HG02884 (cell line): ENCODE measurements at regions not wholly inside any gene's neighbourhood (a gene's known extent, or its start where the extent isn't known, plus 50 kb on each side); places are given as distances from the start of the nearest gene placed in this dataset.

Experiments used
- ATAC-seq: cut with Tn5 transposase; IDR thresholded peaks from one replicate; pipeline ENCODE4 v1.9.1; 2021; ENCODE audit warnings: mild to moderate bottlenecking, moderate library complexity; ENCODE audit not compliant: unreplicated experiment

GRCh38 chr2:220036431-220036830 lies 409.0 kb downstream of the SLC4A3 start:
- ATAC-seq, result no peak

DNA sequence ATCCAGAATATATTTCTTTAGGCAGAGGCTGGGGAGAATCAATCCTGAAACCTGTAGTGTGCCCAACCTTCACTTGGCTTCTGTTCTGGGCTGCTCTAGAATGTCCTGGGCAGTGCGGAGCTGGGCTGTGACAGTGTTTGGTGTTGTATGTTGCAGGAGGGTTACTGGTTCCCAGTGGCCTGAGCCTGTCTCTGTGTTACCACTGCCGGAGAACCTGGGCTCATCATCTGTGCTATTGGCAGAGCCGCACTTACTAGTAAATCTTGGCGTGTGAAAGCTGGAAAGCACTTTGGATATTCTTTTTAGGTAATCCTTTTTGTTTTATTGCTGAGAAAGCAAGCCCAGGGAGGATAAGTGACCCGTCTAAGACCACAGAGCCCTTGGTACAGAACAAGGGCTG lies 412.9 kb downstream of the SLC4A3 start:
- ATAC-seq, result no peak

GRCh38 chr2:220041447-220041846 lies 414.0 kb downstream of the SLC4A3 start:
- no peak for ATAC-seq

- no peak for ATAC-seq
Measured at GRCh38 chr2:220043155-220043989, 415.9 kb downstream of the SLC4A3 start.

- ATAC-seq, result no peak
Measured at GRCh38 chr2:220043990-220044335, 416.5 kb downstream of the SLC4A3 start.

DNA sequence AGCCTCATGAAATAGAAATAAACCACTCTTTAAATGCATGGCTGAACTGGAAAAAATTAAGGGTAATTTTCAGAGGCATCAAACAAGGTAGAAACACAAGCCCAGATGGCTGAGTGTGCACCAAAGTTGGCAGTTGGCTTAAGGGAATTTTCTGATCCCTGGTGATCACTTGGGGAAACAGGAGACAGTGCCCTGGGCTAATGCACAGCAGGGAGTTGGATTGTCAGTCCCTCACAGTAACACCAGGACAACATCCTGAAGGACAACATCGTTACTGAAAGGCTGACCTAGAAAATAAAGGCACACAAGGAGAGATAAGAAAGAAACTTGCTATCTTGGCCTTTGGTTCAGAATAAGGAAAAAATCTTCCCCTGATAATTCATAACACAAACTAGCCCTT lies 417.0 kb downstream of the SLC4A3 start:
- no peak for ATAC-seq

GRCh38 chr2:220046507-220046906 lies 419.1 kb downstream of the SLC4A3 start:
- ATAC-seq, result no peak

- no peak for ATAC-seq
Measured at GRCh38 chr2:220051716-220052115, 424.3 kb downstream of the SLC4A3 start.

DNA sequence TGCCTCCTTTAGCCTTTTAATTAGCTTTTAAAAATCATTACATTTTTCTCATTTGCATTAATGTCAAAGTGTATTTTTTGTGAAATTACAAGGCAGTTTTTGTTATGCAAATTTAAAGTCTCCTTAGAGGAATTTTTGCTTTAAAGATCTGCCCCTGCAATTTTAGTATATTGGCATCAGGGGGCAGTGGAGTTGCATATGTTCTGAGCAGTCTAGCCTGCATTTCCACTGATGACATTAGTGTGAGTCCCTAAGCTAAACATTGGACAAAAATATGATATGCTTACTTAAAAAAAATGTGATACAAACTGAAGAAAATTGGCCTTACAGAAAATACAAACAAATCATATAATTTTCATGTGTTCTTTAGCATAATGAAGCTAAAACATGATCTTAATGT lies 426.5 kb downstream of the SLC4A3 start:
- no peak for ATAC-seq

GRCh38 chr2:220057391-220057790 lies 430.0 kb downstream of the SLC4A3 start:
- ATAC-seq, result no peak

DNA sequence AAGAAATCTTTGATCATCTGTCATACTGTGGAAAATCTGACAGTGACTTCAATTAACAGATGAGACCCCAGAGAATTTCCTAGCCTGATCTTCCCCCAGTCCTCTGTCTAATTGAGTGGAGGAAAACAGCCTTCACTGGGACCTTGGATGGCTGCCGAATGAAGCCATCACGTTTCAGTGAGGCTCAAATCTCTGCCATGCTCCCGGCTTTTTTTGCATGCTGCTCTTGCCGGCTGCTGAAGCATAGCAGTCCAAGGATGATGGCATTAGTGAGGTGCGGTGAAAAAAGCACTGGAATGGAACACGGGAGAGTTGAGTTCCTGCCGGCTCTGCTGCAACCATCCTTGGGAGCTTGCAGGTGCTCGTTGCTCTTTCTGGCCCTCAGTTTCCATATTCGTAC lies 430.5 kb downstream of the SLC4A3 start:
- no peak for ATAC-seq

- no peak for ATAC-seq
Measured at GRCh38 chr2:220064111-220065030, 436.9 kb downstream of the SLC4A3 start.

DNA sequence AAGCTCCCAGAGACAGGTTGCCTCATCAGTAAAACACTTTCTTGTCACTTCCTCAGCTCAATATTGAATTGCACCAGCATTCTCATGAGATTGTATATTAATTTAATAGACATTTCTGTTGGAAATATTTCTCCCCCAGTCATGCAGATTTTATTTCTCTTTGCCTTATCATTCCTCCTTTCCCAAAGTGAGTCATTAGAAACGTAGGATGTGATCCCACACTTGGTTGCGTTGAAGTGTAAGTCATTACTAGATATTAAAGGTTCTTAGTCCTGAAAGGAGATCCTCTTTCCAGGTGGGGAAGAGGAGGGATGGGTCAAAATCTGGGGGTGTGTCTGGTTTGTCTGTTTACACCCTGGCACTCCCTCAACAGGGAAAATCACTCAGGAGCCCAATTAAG lies 438.2 kb downstream of the SLC4A3 start:
- no peak for ATAC-seq

- no peak for ATAC-seq
Measured at GRCh38 chr2:220068846-220069245, 441.4 kb downstream of the SLC4A3 start.

DNA sequence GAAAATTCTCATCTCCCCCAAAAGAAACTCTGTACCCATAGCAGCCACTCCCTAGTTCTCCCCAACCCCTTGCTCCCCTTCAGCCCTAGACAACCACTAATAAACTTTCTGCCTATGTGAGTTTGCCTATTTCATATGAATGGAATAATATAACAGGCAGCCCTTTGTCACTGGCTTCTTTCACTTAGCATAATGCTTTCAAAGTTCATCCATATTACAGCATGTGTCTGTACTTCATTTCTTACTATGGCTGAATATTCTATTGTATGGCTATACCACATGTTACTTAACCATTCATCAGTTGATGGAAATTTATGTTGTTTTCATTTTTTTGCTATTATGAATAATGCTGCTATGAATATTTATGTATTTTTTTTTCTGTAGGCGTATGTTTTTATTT lies 442.9 kb downstream of the SLC4A3 start:
- ATAC-seq, result no peak

DNA sequence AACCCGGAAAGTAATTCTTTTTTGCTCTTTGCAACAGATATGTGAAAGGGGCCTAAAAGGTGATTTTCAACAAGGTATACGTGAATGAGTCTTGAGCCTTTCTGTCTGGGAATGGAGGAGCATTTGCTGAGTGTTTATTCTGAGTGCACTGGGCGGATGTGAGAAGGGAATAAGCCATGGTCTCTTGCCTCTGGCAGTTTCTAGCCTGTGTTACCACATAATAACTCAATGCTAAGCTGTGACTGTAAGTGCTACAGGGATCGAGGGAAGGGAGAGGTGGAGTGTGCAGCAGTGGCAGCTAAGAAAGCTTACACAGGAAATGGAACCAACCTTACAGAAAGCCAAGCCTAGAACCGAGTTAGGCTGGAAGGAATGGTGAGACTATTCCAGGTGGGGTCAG lies 444.3 kb downstream of the SLC4A3 start:
- no peak for ATAC-seq

DNA sequence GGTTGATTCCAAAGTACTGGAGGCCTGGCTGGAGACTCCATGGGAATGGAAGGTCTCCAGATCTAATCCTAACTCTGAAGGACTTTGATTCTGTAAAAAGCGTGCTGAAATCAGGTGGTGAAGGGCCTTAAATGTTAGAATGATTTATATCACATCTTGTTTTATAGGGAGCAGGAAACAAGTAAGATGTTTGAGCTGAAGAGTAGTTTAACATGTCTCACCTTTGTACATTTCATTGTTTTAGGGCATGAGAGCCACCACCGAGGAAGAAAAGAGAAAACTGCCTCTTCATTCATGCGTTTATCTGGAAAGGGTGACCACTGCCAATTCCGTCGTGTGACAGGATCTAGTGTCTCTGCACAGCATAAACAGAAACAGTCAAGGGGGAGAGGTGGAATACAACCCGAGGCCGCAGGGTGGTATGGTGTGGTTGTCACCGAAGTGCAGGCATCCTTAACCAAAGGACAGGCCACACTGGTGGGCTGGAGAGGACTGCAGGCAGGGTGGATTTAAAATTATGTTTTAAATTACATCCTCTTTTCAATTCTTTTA lies 445.3 kb downstream of the SLC4A3 start:
- no peak for ATAC-seq

DNA sequence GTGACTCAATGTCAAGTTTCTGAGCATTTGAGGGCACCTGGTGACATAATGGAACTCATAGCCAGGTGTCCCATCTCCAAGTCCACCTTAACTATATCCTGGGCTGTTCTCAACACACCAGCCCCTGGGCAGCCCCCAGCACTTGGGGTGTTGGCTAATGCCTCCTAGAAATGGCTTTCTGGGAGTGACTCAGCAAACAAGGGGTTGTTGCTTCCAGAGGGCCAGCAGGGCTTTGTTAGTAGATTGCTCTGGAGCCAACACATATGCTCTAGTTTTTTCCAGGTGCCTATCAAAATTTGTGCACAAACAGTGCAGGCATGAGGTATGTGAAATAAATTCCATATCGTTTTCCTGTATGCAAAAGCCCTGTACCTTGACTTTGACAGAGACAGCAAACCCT lies 448.4 kb downstream of the SLC4A3 start:
- ATAC-seq, result no peak

GRCh38 chr2:220076734-220077133 lies 449.3 kb downstream of the SLC4A3 start:
- no peak for ATAC-seq

- no peak for ATAC-seq
Measured at GRCh38 chr2:220077488-220077887, 450.1 kb downstream of the SLC4A3 start.

GRCh38 chr2:220078439-220078838 lies 451.0 kb downstream of the SLC4A3 start:
- no peak for ATAC-seq

DNA sequence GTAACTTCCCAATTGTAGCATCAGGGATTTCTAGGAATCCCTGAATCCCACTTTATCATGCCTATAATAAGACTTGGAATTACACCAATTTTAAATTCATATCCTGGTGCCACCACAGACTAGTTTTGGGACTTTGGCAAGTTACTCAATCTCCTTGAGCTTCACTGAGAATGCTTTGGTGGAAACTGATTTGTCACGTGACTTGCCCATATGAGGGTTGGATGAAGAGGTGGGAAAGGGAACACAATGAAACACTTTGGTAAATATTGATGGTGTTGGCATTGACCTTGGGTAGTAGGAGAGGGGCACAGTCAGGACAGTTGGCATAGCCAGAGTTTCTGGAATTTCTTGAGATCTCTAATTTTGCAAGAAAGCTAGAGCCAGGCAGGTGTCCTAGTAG lies 452.2 kb downstream of the SLC4A3 start:
- no peak for ATAC-seq
